GM23248 (cell line): ENCODE measurements at regions not wholly inside any gene's neighbourhood (a gene's known extent, or its start where the extent isn't known, plus 50 kb on each side); places are given as distances from the start of the nearest gene placed in this dataset.

ENCODE experiments used
- EZH2 ChIP-seq: fragments of 200-600 bp; sonication (generic); IDR thresholded peaks from 2 replicates; pipeline ENCODE4 v1.6.1; 2018; ENCODE audit warnings: antibody characterized with exemption, mild to moderate bottlenecking; ENCODE audit not compliant: insufficient read depth, poor library complexity, severe bottlenecking
- EZH2phosphoT487 ChIP-seq: fragments of 200-600 bp; sonication (generic); IDR thresholded peaks from 2 replicates; pipeline ENCODE4 v1.6.1; 2018; ENCODE audit warnings: antibody characterized with exemption, moderate library complexity, mild to moderate bottlenecking, low read depth; ENCODE audit not compliant: insufficient read depth

DNA sequence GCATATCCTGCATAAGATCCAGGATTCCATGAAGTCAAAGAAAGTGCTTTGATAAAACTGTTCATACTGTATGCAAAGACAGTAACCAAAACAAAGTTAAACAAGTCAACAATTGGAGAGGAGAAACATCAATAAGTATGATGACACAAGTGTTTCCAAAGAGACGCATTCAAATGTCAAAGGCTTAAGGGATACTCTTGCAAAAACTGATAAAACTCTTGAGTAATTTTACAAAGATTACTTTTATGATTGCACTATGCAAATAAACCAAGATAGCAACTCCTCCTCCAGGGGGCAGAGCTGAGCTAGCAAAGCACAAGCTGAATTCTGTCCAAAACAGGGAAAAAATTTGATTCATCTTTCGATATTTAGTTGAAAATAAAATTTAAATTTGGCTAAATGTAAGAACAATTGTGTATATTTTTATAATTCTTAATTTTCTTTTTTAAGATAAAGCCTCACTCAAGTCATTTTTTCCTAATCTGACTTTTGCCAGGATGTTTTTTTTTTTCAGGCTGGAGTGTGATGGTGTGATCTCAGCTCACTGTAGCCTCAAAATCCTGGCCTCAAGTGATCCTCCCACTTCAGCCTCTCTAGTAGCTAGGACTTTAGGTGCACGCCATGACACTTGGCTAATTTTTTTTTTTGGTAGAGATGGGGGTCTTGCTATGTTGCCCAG, 84.0 kb downstream of the MZT1 start:
- TF ChIP-seq EZH2phosphoT487 (no peak), EZH2 (no peak)
